Stomach (tissue), 8 donors: ENCODE measurements at regions not wholly inside any gene's neighbourhood (a gene's known extent, or its start where the extent isn't known, plus 50 kb on each side); places are given as distances from the start of the nearest gene placed in this dataset.

Source experiments
- DNase-seq, 2 donors: peaks; one replicate each; pipeline versions ENCODE4 v3.0.0 to v3.0.0-alpha.2; 2013 to 2019
- H3K27ac ChIP-seq, 5 donors: fragments of 200-600 bp in 4 of 5; sonication (generic) in 4 of 5; one replicate each; pipeline ENCODE4 v1.5.1; 2013 to 2019; ENCODE audit warnings: mild to moderate bottlenecking in 1 of 5, moderate library complexity in 1 of 5
- H3K27me3 ChIP-seq, 3 donors: fragments of 200-600 bp; sonication (generic); one replicate each; pipeline ENCODE4 v1.5.1; 2017 to 2019; ENCODE audit warnings: mixed run types in 1 of 3
- H3K36me3 ChIP-seq, 4 donors: fragments of 200-600 bp; sonication (generic); 1 replicate in 3 of 4; 2 replicates in 1 of 4; pipeline ENCODE4 v1.5.1; 2016 to 2019
- H3K4me1 ChIP-seq, 4 donors: fragments of 200-600 bp; sonication (generic); one replicate each; pipeline ENCODE4 v1.5.1; 2016 to 2019
- H3K4me3 ChIP-seq, 4 donors: fragments of 200-600 bp; sonication (generic) in 3 of 4; one replicate each; pipeline ENCODE4 v1.5.1; 2016 to 2019; ENCODE audit warnings: mild to moderate bottlenecking in 1 of 4
- H3K9me3 ChIP-seq, 4 donors: fragments of 200-600 bp; sonication (generic); one replicate each; pipeline ENCODE4 v1.5.1; 2016 to 2019
- CTCF ChIP-seq, 7 experiments: fragments of 450-650 bp in 4 of 7; fragments of 200-600 bp in 3 of 7; sonication (generic) in 3 of 7; IDR thresholded peaks; one replicate each; pipeline ENCODE4 v1.5.1; 2016 to 2019; ENCODE audit warnings: antibody characterized with exemption in 7 of 7, control low read depth in 2 of 7, mild to moderate bottlenecking in 1 of 7
- EP300 ChIP-seq: sonication (generic); formaldehyde crosslinking; IDR thresholded peaks from one replicate; pipeline ENCODE4 v1.6.1; 2017; ENCODE audit warnings: antibody characterized with exemption
- POLR2A ChIP-seq, 4 donors: fragments of 450-650 bp; IDR thresholded peaks; one replicate each; pipeline ENCODE4 v1.6.1; 2016; ENCODE audit warnings: antibody characterized with exemption in 4 of 4, control low read depth in 2 of 4, mild to moderate bottlenecking in 1 of 4, moderate library complexity in 1 of 4
- POLR2AphosphoS5 ChIP-seq, 3 donors: sonication (generic); formaldehyde crosslinking; IDR thresholded peaks; one replicate each; pipeline ENCODE4 v1.6.1; 2016; ENCODE audit warnings: antibody characterized with exemption in 3 of 3
- WGBS, 5 donors: extraction: QIAGEN DNeasy Blood & Tissue Kit in 3 of 5; methylation state at CpG; one replicate each; pipeline versions ENCODE4 v1.1.5 to v1.1.7; 2013 to 2018; 5-methylcytosine and 5-hydroxymethylcytosine counted together
- intact Hi-C: fragments of 100-400 bp; cut with DNase I; formaldehyde crosslinking; loops from one replicate; pipeline ENCODE4 v1.15.1; 2023; ENCODE audit warnings: low total_unique reads
- donor health status: healthy with polysubstance abuse.
- donor health status: Bipolar disorder and iron deficiency.
- donor health status: healthy.

GRCh38 chr5:155616779-155617392 lies 603.3 kb downstream of the KIF4B start:
- Histone ChIP-seq H3K27ac (no peak overlapping the region), H3K9me3 (no peaks in the 10 kb centered on the region), H3K4me3 (no peak overlapping the region), H3K4me1 (no peaks in the 10 kb centered on the region), H3K36me3 (no peaks in the 10 kb centered on the region), H3K27me3 (peaks cover 0 to 5% (median 0%) of the 10 kb centered on the region in 3 donors)
- WGBS, 5 donors: 45 to 51% (median 50%) methylated on average over 4 of the region's 4 CpGs
- TF ChIP-seq CTCF (IDR thresholded peaks at IDR 0.05) (peak in 4 of 7 experiments; percentile 15 to 38 (median 23)), POLR2A (IDR thresholded peaks at IDR 0.05) (no peak), EP300 (no peak)
- intact Hi-C loops: no loop called here
- DNase-seq: peak; percentile 26 to 35

- no peak overlapping the region for H3K4me3 ChIP-seq
- WGBS, 5 donors: 68 to 77% (median 75%) methylated on average over 5 of the region's 5 CpGs
- TF ChIP-seq CTCF (IDR thresholded peaks at IDR 0.05) (no peak), POLR2A (IDR thresholded peaks at IDR 0.05) (no peak), POLR2AphosphoS5 (IDR thresholded peaks at IDR 0.05) (no peak), EP300 (no peak)
- H3K36me3 ChIP-seq: no peaks in the 10 kb centered on the region
- peak in 1 of 2 donors; percentile 2 for DNase-seq
- no peak overlapping the region for H3K27ac ChIP-seq
- intact Hi-C loops: no loop called here
- H3K27me3 ChIP-seq: peaks cover 0 to 21% (median 0%) of the 10 kb centered on the region in 3 donors
- H3K4me1 ChIP-seq: no peaks in the 10 kb centered on the region
- H3K9me3 ChIP-seq: no peaks in the 10 kb centered on the region
Measured at GRCh38 chr5:155619688-155620087, 606.1 kb downstream of the KIF4B start.

GRCh38 chr5:155620821-155621410 lies 607.4 kb downstream of the KIF4B start:
- Histone ChIP-seq H3K9me3 (no peaks in the 10 kb centered on the region), H3K27me3 (peaks cover 0 to 21% (median 0%) of the 10 kb centered on the region in 3 donors), H3K4me1 (no peaks in the 10 kb centered on the region), H3K36me3 (no peaks in the 10 kb centered on the region), H3K27ac (no peak overlapping the region), H3K4me3 (no peak overlapping the region)
- intact Hi-C loops: no loop called here
- no peak for TF ChIP-seq POLR2AphosphoS5 (IDR thresholded peaks at IDR 0.05)
- no peak for TF ChIP-seq CTCF (IDR thresholded peaks at IDR 0.05)
- TF ChIP-seq POLR2A (IDR thresholded peaks at IDR 0.05): no peak
- no peak for TF ChIP-seq EP300
- DNase-seq: peak in 1 of 2 donors; percentile 14
- 20 to 30% (median 24%) methylated on average over 7 of the region's 7 CpGs for WGBS, 5 donors

- intact Hi-C loops: no loop called here
- H3K27ac ChIP-seq: no peak overlapping the region
- H3K36me3 ChIP-seq: no peaks in the 10 kb centered on the region
Measured at GRCh38 chr5:155624597-155625241, 611.2 kb downstream of the KIF4B start.

More at GRCh38 chr5:155624597-155625241, 611.2 kb downstream of the KIF4B start:
- H3K27me3 ChIP-seq: peaks cover 0 to 18% (median 0%) of the 10 kb centered on the region in 3 donors
- H3K4me1 ChIP-seq: no peaks in the 10 kb centered on the region
- no peak for TF ChIP-seq POLR2A (IDR thresholded peaks at IDR 0.05)
- no peak for TF ChIP-seq POLR2AphosphoS5 (IDR thresholded peaks at IDR 0.05)
- no peak for TF ChIP-seq CTCF (IDR thresholded peaks at IDR 0.05)
- no peak for TF ChIP-seq EP300
- H3K9me3 ChIP-seq: no peaks in the 10 kb centered on the region
- no peak for DNase-seq
- no peak overlapping the region for H3K4me3 ChIP-seq
- 54 to 72% (median 68%) methylated on average over 5 of the region's 5 CpGs for WGBS, 5 donors
